SK-N-SH (cell line): ENCODE measurements at regions not wholly inside any gene's neighbourhood (a gene's known extent, or its start where the extent isn't known, plus 50 kb on each side); places are given as distances from the start of the nearest gene placed in this dataset.

Experiments
- CTCF ChIA-PET: fragments of 300-600, 350-600 bp; formaldehyde crosslinking; extraction: SDS; loops from one replicate; lab custom pipeline; 2021; lab: Yijun Ruan, JAX
- POLR2A ChIA-PET: fragments of 350-600 bp; sonication (Branson Sonifier 250); formaldehyde crosslinking; extraction: SDS; loops from one replicate; lab custom pipeline; 2020; ENCODE audit warnings: antibody characterized with exemption, inconsistent platforms; lab: Yijun Ruan, JAX
- DNase-seq: peaks from one replicate; pipeline ENCODE4 v3.0.0; 2012
- H2AFZ ChIP-seq: fragments of 200-600 bp; sonication (generic); 2 replicates; pipeline ENCODE4 v1.8.1; 2016; ENCODE audit warnings: antibody characterized with exemption, mild to moderate bottlenecking, low read depth
- H3F3A ChIP-seq: fragments of 200-600 bp; sonication (generic); replicated peaks from 2 replicates; pipeline ENCODE3; 2016; ENCODE audit warnings: antibody characterized with exemption, mild to moderate bottlenecking; ENCODE audit not compliant: insufficient read depth
- H3K27ac ChIP-seq, 2 experiments: fragments of 200-500 bp in 1 of 2; fragments of 200-600 bp in 1 of 2; sonication (Bioruptor generic) in 1 of 2; sonication (generic), shearing (Covaris generic) in 1 of 2; 2 replicates each; pipeline versions ENCODE4 v1.5.1 to v1.6.1; 2014 to 2016; ENCODE audit warnings: low read depth in 2 of 2, inconsistent platforms in 1 of 2, low read length in 1 of 2, mild to moderate bottlenecking in 1 of 2, mixed read lengths in 1 of 2
- H3K27me3 ChIP-seq: fragments of 200-600 bp; sonication (generic), shearing (Covaris generic); 2 replicates; pipeline ENCODE4 v1.6.1; 2016; ENCODE audit warnings: mixed run types; ENCODE audit not compliant: insufficient read depth
- H3K36me3 ChIP-seq, 2 experiments: fragments of 200-500 bp in 1 of 2; fragments of 200-600 bp in 1 of 2; sonication (Bioruptor generic) in 1 of 2; sonication (generic) in 1 of 2; replicated peaks in 1 of 2; 2 replicates each; pipeline versions ENCODE3 to v1.5.1; 2014 to 2016; ENCODE audit warnings: low read length in 1 of 2, mild to moderate bottlenecking in 1 of 2; ENCODE audit not compliant: insufficient read depth in 2 of 2, control insufficient read depth in 1 of 2
- H3K4me1 ChIP-seq, 2 experiments: fragments of 200-500 bp in 1 of 2; fragments of 200-600 bp in 1 of 2; sonication (Bioruptor generic) in 1 of 2; sonication (generic), shearing (Covaris generic) in 1 of 2; 2 replicates each; pipeline versions ENCODE4 v1.5.1 to v1.6.1; 2014 to 2016; ENCODE audit warnings: low read depth in 1 of 2, low read length in 1 of 2, mixed run types in 1 of 2; ENCODE audit not compliant: insufficient read depth in 2 of 2, control insufficient read depth in 1 of 2
- H3K4me2 ChIP-seq: fragments of 200-600 bp; sonication (generic), shearing (Covaris generic); 2 replicates; pipeline ENCODE4 v1.6.1; 2017; ENCODE audit warnings: mixed run types
- H3K4me3 ChIP-seq, 2 experiments: fragments of 200-500 bp in 1 of 2; fragments of 200-600 bp in 1 of 2; sonication (Bioruptor generic) in 1 of 2; sonication (generic), shearing (Covaris generic) in 1 of 2; 2 replicates each; pipeline versions ENCODE4 v1.5.1 to v1.8.1; 2014 to 2016; ENCODE audit warnings: low read depth in 2 of 2, inconsistent platforms in 1 of 2, low read length in 1 of 2, mild to moderate bottlenecking in 1 of 2, mixed read lengths in 1 of 2, moderate library complexity in 1 of 2
- H3K79me2 ChIP-seq: fragments of 200-600 bp; sonication (generic); 2 replicates; pipeline ENCODE4 v1.8.1; 2017; ENCODE audit warnings: mild to moderate bottlenecking; ENCODE audit not compliant: insufficient read depth
- H3K9ac ChIP-seq: fragments of 200-600 bp; sonication (generic); 2 replicates; pipeline ENCODE4 v1.6.1; 2017; ENCODE audit warnings: mixed run types
- H3K9me2 ChIP-seq: fragments of 200-600 bp; sonication (generic); 2 replicates; pipeline ENCODE4 v1.6.1; 2017; ENCODE audit warnings: mixed run types
- H3K9me3 ChIP-seq: fragments of 200-600 bp; sonication (generic); 2 replicates; pipeline ENCODE4 v1.6.1; 2017; ENCODE audit warnings: mixed run types, mild to moderate bottlenecking, moderate library complexity
- H4K20me1 ChIP-seq: fragments of 200-600 bp; sonication (generic); 2 replicates; pipeline ENCODE4 v1.6.1; 2017; ENCODE audit warnings: mild to moderate bottlenecking, mixed run types; ENCODE audit not compliant: insufficient read depth
- CHD2 ChIP-seq: fragments of 150-350 bp; IDR thresholded peaks from 2 replicates; pipeline ENCODE4 v1.6.1; 2018; ENCODE audit warnings: low read length; ENCODE audit not compliant: partially characterized antibody
- EZH2phosphoT487 ChIP-seq: fragments of 200-600 bp; sonication (generic); IDR thresholded peaks from 2 replicates; pipeline ENCODE4 v1.6.1; 2017; ENCODE audit warnings: low read depth, mixed run types, mild to moderate bottlenecking, antibody characterized with exemption, moderate library complexity, borderline replicate concordance
- JUND ChIP-seq: IDR thresholded peaks from 2 replicates; pipeline ENCODE4 v1.4.0; 2012
- MAX ChIP-seq: IDR thresholded peaks from 2 replicates; pipeline ENCODE4 v1.4.0; 2012; ENCODE audit warnings: low read depth
- MXI1 ChIP-seq: IDR thresholded peaks from 2 replicates; pipeline ENCODE4 v1.6.1; 2012; ENCODE audit warnings: mild to moderate bottlenecking, low read depth, low read length, improper control_type of control experiment
- RAD21 ChIP-seq: IDR thresholded peaks from 2 replicates; pipeline ENCODE4 v1.6.1; 2012; ENCODE audit warnings: mild to moderate bottlenecking, low read length
- RXRA ChIP-seq: IDR thresholded peaks from 2 replicates; pipeline ENCODE4 v1.4.0; 2012; ENCODE audit warnings: low read depth, mild to moderate bottlenecking, borderline replicate concordance
- USF1 ChIP-seq: IDR thresholded peaks from 2 replicates; pipeline ENCODE4 v1.4.0; 2012; ENCODE audit warnings: low read depth, borderline replicate concordance
- USF2 ChIP-seq: fragments of 150-350 bp; IDR thresholded peaks from 2 replicates; pipeline ENCODE4 v1.6.1; 2017; ENCODE audit warnings: antibody characterized with exemption, low read length, low read depth, borderline replicate concordance
- WGBS: methylation state at CpG from one replicate; pipeline ENCODE4 v1.1.6; 2017; ENCODE audit warnings: low lambda C conversion rate; 5-methylcytosine and 5-hydroxymethylcytosine counted together

GRCh38 chr7:54166419-54166818 lies 375.8 kb upstream of the VSTM2A start:
- H3K4me2 ChIP-seq, result no peak overlapping the region
- no peaks in the 10 kb centered on the region for H3K9me2 ChIP-seq
- no peaks in the 10 kb centered on the region for H3K79me2 ChIP-seq
- DNase-seq, result no peak
- ChIA-PET CTCF (no interaction called here), POLR2A (no interaction called here)
- no peaks in the 10 kb centered on the region for H3K4me1 ChIP-seq
- H4K20me1 ChIP-seq, result no peaks in the 10 kb centered on the region
- no peak overlapping the region for H2AFZ ChIP-seq
- H3K4me3 ChIP-seq, result no peak overlapping the region
- no peaks in the 10 kb centered on the region for H3K27me3 ChIP-seq
- H3K27ac ChIP-seq, result no peak overlapping the region
- 23% methylated on average over 4 of the region's 4 CpGs for WGBS
- H3K36me3 ChIP-seq, result peaks cover 0 to 3% of the 10 kb centered on the region in 2 experiments
- no peaks in the 10 kb centered on the region for H3F3A ChIP-seq
- TF ChIP-seq USF2 (no peak), CHD2 (no peak), RAD21 (no peak), MAX (no peak), USF1 (no peak), JUND (no peak), MXI1 (no peak)
- peaks cover 12% of the 10 kb centered on the region for H3K9me3 ChIP-seq
- no peak overlapping the region for H3K9ac ChIP-seq

GRCh38 chr7:54179321-54180029 lies 362.7 kb upstream of the VSTM2A start:
- ChIA-PET CTCF (no interaction called here), POLR2A (no interaction called here)
- Histone ChIP-seq H4K20me1 (no peaks in the 10 kb centered on the region), H2AFZ (no peak overlapping the region), H3K4me3 (no peak overlapping the region), H3K4me2 (no peak overlapping the region), H3K9me3 (peaks cover 3% of the 10 kb centered on the region; the same call in 1 of the 2 replicates), H3K79me2 (no peaks in the 10 kb centered on the region), H3F3A (no peaks in the 10 kb centered on the region), H3K9me2 (0 out of 2 replicates have a peak, but pooled peaks cover 3% of the 10 kb centered on the region), H3K36me3 (no peaks in the 10 kb centered on the region), H3K27ac (no peak overlapping the region), H3K27me3 (no peaks in the 10 kb centered on the region), H3K9ac (no peak overlapping the region), H3K4me1 (no peaks in the 10 kb centered on the region)
- TF ChIP-seq RXRA (no peak), USF1 (no peak), EZH2phosphoT487 (no peak)
- 16% methylated on average over 3 of the region's 3 CpGs for WGBS
- no peak for DNase-seq
